GM21717 (cell line): ENCODE measurements at regions not wholly inside any gene's neighbourhood (a gene's known extent, or its start where the extent isn't known, plus 50 kb on each side); places are given as distances from the start of the nearest gene placed in this dataset.
"Not testable (repeated sequence)": the region's sequence is repeated elsewhere in the genome, so short reads cannot be mapped to it uniquely, and the experiment has no call there.

ENCODE experiments used
- ATAC-seq: cut with Tn5 transposase; IDR thresholded peaks from one replicate; pipeline ENCODE4 v1.9.1; 2021; ENCODE audit warnings: mild to moderate bottlenecking, moderate library complexity; ENCODE audit not compliant: unreplicated experiment

DNA sequence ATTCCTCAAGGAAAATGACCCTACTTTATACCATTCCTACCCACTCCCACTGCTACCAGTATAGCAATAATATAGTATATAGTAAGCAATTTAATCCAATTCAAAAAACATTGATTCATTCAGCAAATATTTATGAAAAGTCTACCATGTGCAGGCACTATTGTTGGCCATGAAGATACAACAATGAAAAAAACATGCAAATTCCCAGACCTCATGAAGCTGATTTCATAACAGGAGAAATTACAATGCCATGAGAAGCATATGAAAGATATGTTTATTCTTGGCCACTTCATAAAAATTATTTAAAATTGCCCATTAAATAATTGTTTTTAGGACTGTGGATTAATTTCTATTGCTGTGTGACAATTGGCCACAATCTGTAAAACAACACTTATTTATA is 315.8 kb upstream of the COL8A1 start:
- ATAC-seq: no peak

DNA sequence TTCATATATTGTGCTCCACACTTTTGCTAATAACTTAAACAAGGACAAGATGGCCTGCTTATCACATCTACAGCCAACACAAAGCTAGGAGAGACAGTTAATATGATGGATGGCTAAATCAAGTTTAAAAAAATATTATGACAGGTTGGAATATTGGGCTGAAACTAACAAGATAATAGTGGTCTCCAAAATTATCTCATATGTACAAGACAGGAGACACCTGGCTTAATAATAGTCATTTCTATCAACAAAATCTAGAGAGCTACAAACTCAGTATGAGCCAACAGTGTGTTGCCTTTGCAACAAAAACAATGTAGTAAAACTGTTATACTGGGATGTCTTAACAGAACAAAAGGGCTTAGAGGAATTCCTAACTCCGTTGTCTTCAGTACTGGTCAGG is 317.1 kb upstream of the COL8A1 start:
- no peak for ATAC-seq

DNA sequence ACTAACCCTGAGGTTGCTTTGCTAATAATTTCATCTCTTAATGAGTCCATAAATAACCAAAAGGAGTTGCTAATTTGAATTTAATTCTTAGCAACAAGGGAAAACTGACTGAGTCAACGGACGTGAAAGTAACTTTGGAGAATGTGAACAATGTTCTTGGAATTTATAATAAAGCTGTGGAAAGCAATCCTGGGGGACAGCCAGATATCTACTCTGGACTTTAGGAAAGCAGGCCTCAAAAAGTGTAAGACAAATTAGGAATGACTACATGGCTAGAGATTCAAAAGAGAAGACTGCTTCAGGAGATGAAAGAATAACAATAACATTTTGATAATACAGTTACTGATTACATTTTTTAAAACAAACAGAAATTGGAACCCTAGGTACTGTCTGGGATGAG is 318.4 kb upstream of the COL8A1 start:
- no peak for ATAC-seq

DNA sequence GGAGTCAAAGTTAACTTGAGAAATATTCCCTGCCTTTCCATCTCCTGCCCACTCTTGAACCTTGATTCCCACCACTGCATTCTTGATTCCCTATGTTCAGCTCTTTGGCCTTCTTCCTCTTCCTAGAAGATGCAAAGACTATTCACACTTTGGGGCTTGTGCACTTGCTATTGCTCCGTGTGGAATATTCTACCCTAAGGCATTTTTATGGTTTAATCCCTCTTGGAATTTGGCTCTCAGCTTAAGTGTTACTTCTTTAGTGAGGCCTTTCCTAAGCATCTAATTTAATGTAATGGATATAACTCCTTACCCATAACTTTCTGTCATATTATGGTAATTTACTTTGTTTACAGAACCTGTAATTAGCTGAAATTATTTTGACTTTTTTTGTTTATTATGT is 318.9 kb upstream of the COL8A1 start:
- ATAC-seq: no peak

- ATAC-seq: no peak
These were observed 321.2 kb upstream of the COL8A1 start for GRCh38 chr3:99317201-99317600.

DNA sequence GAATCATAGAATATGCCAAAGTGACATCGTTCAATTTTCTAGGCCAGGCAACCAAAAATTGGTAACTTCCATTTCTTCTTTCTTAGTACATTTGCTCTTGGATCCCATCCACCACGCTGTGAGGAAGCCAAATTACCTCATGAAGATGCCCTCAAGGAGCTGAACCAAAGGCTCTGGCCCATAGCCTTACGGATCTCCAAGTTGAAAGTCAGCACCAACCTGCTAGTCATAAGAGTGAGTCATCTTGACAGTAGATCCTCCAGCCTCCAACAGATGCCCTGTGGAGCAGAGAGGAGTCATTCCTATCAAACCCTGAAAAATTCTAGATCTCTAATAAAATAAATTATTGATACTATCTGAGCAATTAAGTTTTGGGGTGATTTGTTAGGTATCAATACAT is 322.5 kb upstream of the COL8A1 start:
- ATAC-seq: no peak

- no peak for ATAC-seq
These were observed 324.9 kb upstream of the COL8A1 start for GRCh38 chr3:99313485-99313884.

GRCh38 chr3:99298661-99299060 is 339.7 kb upstream of the COL8A1 start:
- no peak for ATAC-seq

- ATAC-seq: no peak
These were observed 342.6 kb upstream of the COL8A1 start for GRCh38 chr3:99295836-99296235.

DNA sequence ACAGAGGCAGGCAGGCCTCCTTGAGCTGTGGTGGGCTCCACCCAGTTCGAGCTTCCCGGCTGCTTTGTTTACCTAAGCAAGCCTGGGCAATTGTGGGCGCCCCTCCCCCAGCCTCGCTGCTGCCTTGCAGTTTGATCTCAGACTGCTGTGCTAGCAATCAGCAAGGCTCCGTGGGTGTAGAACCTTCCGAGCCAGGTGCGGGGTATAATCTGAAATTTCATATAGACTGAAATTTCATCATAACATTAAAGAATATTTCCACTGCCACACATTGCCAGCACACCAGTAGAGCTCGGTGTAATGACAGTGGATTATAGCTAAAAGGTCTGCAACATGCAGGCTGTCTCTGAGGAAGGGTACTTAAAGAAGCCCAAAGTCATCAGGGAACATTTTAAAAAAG is 344.3 kb upstream of the COL8A1 start:
- ATAC-seq: not testable (repeated sequence)

GRCh38 chr3:99287876-99288275 is 350.5 kb upstream of the COL8A1 start:
- ATAC-seq: no peak

- no peak for ATAC-seq
These were observed 352.0 kb upstream of the COL8A1 start for GRCh38 chr3:99286266-99286845.

DNA sequence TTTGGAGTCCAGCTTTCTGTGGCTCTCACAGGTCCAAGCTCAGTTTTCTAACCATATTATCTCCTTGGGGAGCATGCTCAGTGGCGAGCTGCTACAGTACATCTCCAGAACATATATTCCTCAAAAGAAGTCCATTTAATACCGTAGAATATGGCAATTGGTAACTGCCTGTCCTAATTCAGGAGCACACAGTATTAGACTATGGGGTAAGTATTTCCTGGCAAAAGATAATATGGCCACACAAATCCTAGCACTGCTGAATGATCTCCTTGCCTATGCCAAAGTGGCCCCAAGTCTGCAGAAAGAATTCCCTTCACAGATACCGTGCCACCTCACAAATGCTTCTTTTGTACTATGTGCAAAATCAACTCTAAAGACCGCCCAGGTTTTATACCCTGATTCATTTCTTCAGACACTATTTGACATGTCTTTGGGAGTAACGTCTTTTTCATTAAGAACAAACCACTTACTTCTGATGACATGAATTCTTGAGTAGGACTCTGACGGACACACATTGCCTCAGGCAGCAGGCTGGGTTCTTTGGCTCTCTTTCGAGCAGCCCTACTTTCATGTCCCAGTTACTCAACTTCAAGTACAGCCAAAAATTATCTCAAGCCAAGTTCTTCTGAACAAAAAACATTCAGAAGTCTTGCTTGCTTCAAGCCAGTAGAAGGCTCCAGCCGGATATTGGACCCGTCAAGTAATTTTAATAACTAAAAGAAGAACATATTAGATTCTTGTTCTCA is 368.3 kb upstream of the DCBLD2 start:
- no peak for ATAC-seq

DNA sequence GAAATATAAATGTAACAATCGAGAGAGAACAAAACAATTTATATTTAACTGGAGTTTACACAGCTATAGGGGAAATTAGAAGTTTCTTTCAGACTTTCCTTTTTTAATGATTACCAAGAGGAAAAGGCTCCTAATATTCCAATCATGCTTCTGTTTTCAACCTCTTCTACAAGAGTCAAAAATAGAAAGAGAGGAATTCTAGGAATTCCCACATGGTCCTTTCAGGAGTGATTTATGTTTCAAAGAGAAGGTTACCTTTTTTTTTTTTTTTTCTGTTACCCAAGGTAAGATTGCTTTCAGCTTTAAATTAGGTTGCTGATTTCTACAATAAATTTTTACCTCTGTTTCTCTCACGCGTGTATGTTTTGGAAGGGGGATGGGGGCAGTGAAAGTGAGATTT is 355.3 kb upstream of the DCBLD2 start:
- no peak for ATAC-seq

DNA sequence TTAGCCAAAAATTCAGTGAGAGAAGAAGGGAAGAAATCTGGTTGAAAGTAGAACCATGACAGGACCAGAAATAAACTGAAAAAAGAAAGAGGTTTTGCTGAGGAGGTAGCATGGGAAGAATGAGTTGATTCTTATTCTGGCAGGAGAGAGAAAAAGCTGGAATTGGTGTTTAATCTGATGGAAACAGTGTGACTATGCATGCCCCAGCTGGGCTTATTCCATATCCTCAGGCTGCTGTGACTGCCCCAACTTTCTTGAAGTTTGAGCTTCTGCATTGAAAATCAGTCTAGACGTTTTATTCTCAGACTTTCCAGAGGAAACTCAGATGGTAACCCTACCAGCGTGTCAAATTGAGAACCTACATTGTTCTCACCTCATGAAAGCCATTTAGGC is 352.5 kb upstream of the DCBLD2 start:
- ATAC-seq: no peak

GRCh38 chr3:99250821-99251355 is 349.4 kb upstream of the DCBLD2 start:
- ATAC-seq: no peak

DNA sequence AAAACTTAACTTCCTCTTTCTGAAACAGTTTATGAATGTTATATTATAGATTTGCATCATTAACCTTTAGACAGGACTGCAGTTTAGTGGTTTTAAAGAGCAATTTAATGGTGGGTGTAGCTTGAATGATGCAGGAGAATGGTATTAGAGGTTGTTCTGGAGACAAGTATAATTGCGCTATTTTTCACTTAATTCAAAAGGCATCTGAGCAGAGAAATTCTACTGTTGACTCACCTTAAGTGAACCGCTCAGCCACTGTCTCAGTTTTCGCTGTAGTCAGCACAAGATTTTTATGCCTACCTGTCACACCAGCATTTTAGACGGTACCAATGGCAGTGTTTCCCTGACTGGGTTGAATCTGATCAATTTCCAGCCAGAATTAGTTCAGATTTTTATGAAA is 348.8 kb upstream of the DCBLD2 start:
- ATAC-seq: no peak

- no peak for ATAC-seq
These were observed 348.1 kb upstream of the DCBLD2 start for GRCh38 chr3:99249627-99250026.

- no peak for ATAC-seq
These were observed 347.4 kb upstream of the DCBLD2 start for GRCh38 chr3:99248913-99249312.

DNA sequence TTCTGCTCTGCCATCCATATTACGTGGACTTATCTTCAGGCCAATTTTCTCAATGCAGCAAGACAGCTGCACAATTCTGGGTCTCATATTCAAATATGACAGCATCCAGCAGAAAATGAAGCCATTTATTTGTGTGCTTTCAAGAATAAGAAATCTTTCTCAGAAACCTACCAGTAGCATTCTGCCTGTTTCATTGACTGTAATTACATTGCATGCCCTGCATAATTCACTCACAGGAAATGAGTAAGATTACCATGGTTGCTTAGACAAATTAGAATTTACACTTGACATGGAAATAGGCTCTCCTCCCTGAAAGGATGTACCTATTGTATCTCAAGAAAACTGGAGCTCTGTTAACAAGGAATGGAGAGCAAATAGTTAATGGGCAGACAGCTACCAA is 346.6 kb upstream of the DCBLD2 start:
- ATAC-seq: no peak

DNA sequence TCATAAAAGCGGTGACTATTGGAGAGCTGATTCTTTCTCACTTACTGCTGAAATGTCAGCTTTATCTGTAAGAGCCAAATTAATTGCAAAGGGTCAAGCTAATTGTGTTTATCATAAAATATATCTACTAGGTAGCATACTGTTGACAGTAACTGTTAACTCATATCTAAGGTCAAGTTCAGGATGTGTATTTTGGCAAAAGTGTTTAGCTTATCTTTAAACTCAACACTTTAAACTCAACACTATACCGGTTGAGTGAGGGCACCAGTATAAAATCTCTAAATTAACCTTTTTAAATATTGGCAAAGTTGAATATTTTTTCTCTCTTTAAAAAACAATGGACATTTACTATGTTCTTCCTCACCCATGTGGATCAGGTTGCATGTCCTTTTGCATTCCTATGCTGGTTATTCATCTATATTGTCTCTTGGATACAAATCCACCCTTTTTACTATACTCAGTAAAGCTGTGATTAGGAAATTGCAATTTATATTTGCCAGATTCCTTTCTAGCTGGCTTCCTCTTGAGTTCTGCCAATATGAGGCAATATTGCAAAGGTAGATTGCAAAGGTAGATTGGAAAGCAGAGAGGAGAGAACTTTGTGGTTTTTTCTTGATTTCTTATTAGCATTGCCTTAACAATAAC is 344.6 kb upstream of the DCBLD2 start:
- no peak for ATAC-seq

DNA sequence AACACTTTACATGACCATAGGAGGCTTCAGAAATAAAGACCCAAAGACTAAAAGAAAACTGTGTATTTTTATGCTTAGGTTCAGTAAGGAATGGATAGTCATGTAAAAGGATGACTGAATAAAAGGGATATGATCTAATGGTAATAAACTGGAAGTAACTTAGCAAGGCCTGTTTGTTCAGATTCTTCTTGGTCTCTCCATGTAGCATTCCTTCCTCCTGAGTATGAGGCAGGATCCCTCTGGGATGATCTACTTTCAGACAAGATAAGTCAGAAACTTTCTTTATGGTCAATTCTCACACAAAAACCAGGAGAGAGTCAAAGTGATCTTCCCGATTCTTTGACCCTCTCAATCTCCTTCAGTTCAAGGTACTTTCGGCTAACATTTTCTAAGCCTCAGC is 340.8 kb upstream of the DCBLD2 start:
- no peak for ATAC-seq
